ENCODE measurements at regions not wholly inside any gene's neighbourhood (a gene's known extent, or its start where the extent isn't known, plus 50 kb on each side); places are given as distances from the start of the nearest gene placed in this dataset.

- no peak for DNase-seq (ENCODE audit: low spot score)
Measured at GRCh38 chrX:8319359-8319758, 145.3 kb upstream of the VCX3B start.

DNA sequence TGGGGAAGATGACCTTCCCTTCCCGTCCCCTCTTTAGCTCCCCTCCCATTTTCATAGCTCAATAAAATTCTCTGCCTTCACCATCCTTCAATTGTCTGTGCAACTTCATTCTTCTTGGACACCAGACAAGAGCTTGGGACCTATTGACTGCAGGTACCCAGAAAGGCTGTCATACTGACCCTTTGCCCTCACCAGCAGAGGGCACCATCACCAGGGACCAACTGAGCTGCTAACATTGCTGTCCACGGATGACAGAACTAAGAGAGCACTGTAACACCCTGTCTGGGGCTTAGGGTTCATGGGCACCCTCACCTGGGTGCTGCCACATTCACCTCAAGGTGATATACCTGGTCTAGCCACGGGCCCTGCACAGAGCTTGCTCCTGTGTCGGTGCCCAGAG lies 141.3 kb upstream of the VCX3B start:
- DNase-seq (ENCODE audit: low spot score), result no peak

DNA sequence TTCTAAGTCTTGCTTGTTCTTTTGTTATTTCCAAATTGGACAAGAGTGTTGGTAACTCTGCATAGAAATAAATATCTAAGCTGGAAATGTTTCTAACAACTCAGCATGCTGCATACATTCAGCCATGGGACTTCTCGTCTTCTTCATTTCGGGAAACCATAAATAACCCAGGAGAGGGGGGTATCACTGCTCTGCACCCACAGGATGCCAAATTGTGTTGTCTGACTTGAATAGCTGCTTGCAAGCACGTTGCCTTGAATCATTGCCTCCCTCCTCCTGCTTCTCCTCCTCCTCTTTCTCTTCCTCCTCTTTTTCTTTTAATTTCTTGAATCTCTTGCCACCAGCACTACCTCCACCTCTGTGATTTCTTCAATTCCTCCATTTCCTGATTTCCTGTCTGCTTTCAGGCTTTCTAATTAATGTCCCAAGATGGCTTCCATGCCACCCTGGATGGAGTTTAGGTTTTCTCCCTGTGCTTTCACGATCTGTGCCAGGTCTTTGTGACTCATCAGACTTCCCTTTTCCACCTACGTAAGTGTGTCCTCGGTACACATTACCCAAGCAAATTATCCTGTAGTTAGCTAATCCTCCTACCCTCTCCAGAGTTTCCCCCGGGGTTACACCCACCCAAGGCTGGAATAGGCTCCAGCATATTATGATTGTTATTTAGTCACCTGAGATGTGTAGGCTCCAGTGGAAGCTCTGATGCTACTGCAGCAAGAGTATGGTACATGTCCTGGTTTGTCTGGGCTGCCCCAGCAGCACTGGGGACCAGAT lies 122.6 kb upstream of the VCX3B start:
- DNase-seq (ENCODE audit: low spot score), result no peak

- DNase-seq (ENCODE audit: low spot score), result no peak
Measured at GRCh38 chrX:8345473-8345872, 119.2 kb upstream of the VCX3B start.

GRCh38 chrX:8346060-8346459 lies 118.6 kb upstream of the VCX3B start:
- DNase-seq (ENCODE audit: low spot score), result no peak

DNA sequence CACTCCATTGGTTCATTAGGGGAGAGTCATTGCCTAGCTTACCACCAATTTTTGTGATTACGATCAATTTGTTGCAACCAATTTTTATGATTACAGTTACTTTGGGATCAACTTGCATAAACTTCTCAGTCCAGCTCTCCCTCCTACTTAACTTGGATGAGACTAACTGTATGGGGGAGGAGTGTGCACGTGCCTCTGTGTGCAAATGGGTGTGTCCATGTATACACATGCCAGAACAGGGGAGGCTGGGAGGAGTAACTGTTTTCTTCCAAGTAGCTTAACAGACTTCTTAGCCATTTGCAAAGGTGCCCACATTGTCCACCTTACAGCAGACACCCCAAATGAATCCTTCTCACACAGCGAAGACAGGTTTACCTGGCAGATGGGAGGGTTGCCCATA lies 117.7 kb upstream of the VCX3B start:
- no peak for DNase-seq (ENCODE audit: low spot score)

GRCh38 chrX:8349816-8350544 lies 114.7 kb upstream of the VCX3B start:
- no peak for DNase-seq (ENCODE audit: low spot score)

GRCh38 chrX:8358302-8358701 lies 106.3 kb upstream of the VCX3B start:
- DNase-seq (ENCODE audit: low spot score), result no peak

DNA sequence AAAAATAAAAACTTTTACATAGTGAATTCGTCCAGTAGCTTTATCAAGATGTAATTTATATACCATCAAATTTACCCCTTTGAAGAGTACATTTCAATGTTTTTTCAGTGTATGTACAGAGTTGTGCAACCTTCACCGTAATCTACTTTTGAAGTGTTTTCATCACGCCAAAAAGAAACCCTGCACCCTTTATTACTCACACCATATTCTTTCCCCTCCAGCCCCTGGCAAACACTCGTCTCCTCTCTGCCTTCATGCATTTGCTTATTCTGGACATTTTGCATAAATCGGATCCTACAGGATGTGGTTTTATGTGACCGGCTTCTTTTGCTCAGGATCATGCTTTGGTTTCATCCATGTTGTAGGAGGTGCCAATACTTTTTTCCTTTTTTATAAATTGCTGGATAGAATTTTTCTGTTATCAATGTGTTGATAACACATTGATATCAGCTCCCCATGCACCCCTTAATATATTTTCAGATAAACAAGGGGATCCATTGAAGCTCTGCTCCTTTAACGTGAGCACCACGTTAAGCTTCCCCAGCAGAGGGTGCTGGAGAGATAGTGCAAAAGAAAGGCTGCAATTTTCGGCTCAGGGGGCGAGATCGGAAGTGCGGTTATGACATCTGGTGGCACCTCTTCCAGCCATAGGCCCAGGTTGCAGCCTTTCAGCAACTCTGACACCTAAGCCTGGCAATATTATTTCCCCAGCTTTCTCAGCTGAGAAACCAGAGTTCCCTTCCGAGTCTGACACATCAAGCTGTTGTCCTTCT lies 100.1 kb upstream of the VCX3B start:
- DNase-seq (ENCODE audit: low spot score), result peak; percentile 52

- DNase-seq (ENCODE audit: low spot score), result no peak
Measured at GRCh38 chrX:8366481-8366880, 98.1 kb upstream of the VCX3B start.

DNA sequence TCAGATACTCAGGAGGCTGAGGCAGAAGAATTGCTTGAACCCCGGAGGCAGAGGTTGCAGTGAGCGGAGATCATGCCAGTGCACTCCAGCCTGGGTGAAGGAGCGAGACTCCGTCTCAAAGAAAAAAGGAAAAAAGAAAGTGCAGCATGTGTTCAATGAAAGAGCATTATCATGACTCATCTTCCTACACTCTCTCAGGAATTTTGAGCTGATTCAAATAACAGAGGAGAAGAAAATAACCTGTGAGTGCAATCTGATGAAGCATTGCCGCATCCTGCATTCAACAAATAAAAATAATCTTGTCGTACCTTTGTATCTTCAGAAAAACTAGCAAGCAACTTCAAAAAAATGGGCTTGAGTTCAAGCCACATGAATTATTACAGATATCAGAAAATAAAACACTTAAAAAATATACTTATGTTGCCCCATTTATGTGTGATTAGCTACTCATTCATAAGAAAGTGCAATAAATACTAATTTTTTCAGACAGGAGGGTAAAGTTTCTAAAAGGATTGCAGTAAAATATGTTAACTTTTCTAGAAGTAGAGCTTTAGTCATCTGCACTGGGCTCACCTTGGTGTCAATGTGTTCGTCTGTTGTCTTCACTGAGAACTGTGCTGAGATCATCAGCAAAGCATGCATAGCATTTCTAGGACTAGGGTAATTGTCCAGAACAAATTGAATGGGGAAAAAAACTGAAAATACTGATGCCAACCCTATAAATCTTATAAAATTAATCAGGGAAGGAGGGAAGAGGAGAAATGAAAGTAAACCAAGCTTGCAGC lies 90.4 kb upstream of the VCX3B start:
- no peak for DNase-seq (ENCODE audit: low spot score)

DNA sequence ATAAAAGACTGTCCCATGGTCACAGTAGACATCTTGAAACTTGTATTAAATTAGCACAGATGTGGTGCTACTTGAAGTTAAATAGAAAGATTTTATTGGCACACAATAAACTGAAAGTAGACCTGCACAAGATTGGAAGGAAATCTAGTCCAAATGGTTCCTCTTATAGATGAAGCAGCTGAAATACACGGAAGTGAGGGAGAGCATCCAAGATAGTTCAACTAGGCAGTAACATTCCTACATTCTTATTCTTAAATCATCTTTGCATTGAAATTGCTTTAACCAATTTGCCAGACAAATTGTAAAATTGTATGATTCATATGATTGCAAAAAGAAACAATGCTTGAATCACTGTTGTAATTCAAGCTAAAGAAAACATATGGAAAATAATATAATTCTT lies 87.6 kb upstream of the VCX3B start:
- no peak for DNase-seq (ENCODE audit: low spot score)

DNA sequence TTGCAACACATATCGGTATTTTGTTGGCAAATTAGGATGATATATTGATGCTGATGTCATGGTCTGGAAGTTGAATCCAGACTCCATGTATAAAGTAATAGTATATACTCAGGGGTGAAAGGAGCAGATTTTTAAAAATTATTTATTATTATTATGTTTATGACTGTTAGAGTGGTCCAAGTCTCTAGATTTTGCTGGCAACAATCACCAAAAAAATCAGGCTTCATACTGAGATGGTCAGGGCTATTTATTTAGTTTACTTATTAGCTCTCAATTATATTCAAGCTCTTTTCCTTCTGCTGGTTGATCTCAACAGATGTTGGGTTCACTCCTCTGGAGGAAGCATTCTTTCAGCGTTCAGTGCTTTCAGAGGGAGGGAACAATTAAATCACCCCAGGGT lies 73.9 kb upstream of the VCX3B start:
- no peak for DNase-seq (ENCODE audit: low spot score)

DNA sequence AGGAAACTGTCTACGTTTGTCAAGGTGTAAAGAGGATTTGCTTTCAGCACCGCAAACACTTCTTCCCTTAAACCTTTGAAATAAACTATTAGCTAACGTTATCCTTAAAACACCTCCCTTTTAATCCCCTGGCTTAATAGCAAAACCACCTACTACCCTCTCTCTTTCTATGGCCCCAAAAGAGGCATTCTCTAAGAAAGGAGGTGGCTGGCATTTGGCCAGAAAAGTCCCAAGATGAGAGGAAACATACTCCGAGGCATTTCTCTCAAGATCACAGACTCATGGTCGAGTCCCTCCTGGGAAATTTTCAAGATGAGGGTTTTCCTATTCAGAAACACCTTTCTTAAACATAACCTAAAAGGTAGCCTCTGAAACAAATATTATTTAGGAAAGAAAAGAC lies 60.6 kb upstream of the VCX3B start:
- no peak for DNase-seq (ENCODE audit: low spot score)

DNA sequence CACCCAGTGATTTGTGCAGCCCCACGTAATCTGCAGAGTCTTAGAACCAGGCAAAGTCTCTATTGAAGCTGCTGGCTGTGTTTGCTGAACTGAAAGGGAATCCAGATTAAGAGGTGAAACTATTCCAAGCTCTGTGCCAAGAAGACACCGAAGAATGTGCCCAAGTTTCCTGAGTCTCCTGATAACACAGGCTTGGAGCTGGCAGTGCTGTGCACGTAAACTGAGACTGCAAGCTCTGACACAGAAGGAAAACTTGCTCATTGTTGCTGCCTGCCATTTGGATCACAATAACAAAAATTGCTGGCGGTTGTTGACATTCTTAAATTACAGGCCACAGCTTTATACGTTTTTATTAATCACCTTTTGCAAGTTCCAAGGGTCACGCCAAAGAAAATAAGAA lies 60.2 kb upstream of the VCX3B start:
- no peak for DNase-seq (ENCODE audit: low spot score)

DNA sequence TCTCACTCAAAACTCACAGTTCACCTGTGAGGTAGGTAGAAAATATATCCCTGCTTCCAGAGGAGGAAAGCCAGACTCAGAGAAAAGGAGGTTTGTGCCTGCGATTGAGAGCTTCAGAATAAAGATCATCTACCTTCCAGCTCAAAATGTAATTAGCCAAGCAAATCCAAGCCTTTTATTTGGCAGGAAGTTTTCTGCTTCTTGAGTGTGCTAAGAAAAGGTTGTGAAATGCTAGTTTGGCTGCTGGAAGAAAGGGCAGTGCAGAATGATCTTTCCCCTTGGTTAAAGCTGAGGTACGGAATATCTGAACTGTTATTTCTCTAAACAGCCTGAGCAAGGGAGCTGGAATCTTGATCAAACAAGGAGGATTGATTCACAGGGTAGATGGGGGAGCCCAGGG lies 59.7 kb upstream of the VCX3B start:
- DNase-seq (ENCODE audit: low spot score), result no peak

DNA sequence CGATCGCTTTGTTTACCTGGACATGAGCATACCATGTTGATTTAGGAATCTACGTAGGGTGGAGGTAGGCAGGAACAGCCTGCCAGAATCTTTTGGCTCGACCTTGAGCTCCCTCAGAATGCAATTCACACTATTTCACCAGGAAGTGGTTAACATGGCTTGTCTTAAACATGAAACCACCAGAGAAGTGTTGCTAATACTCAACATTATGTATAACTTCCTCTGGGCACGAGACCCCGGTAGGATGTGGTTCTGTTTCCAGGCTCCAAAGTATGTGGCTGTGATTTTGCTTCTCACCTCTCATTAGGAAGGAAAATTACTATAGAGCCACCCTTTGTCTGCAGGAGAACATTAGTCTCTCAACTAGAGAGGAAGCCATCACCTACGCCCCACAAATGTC lies 59.0 kb upstream of the VCX3B start:
- no peak for DNase-seq (ENCODE audit: low spot score)

- no peak for DNase-seq (ENCODE audit: low spot score)
Measured at GRCh38 chrX:8413279-8413678, 51.4 kb upstream of the VCX3B start.
